Esophagus muscularis mucosa (tissue), 4 donors: ENCODE measurements at regions not wholly inside any gene's neighbourhood (a gene's known extent, or its start where the extent isn't known, plus 50 kb on each side); places are given as distances from the start of the nearest gene placed in this dataset.

ENCODE experiments used
- DNase-seq: peaks from one replicate; pipeline ENCODE4 v3.0.0-alpha.2; 2017; ENCODE audit errors: extremely low spot score
- H3K27ac ChIP-seq, 4 donors: fragments of 200-600 bp; sonication (generic); replicated peaks in 1 of 4; 1 replicate in 3 of 4; 2 replicates in 1 of 4; pipeline ENCODE4 v1.5.1; 2016 to 2019; ENCODE audit warnings: mild to moderate bottlenecking in 1 of 4
- H3K27me3 ChIP-seq, 4 donors: fragments of 200-600 bp; sonication (generic); one replicate each; pipeline versions ENCODE4 v1.5.1 to v1.6.0; 2016 to 2019
- H3K36me3 ChIP-seq, 4 donors: fragments of 200-600 bp; sonication (generic); one replicate each; pipeline ENCODE4 v1.5.1; 2016 to 2019
- H3K4me1 ChIP-seq, 4 donors: fragments of 200-600 bp; sonication (generic); one replicate each; pipeline ENCODE4 v1.5.1; 2016 to 2019
- H3K4me3 ChIP-seq, 4 donors: fragments of 200-600 bp; sonication (generic); 1 replicate in 2 of 4; 2 replicates in 2 of 4; pipeline ENCODE4 v1.5.1; 2016 to 2019; ENCODE audit warnings: mild to moderate bottlenecking in 4 of 4, moderate library complexity in 1 of 4
- H3K9me3 ChIP-seq, 4 donors: fragments of 200-600 bp; sonication (generic); 1 replicate in 3 of 4; 2 replicates in 1 of 4; pipeline ENCODE4 v1.5.1; 2016 to 2019
- EP300 ChIP-seq: sonication (generic); formaldehyde crosslinking; IDR thresholded peaks from one replicate; pipeline ENCODE4 v1.6.1; 2017; ENCODE audit warnings: antibody characterized with exemption
- POLR2A ChIP-seq: fragments of 450-650 bp; IDR thresholded peaks from one replicate; pipeline ENCODE4 v1.6.1; 2017; ENCODE audit warnings: antibody characterized with exemption, moderate library complexity, mild to moderate bottlenecking, low read depth
- POLR2AphosphoS5 ChIP-seq, 2 donors: sonication (generic); formaldehyde crosslinking; IDR thresholded peaks; one replicate each; pipeline ENCODE4 v1.6.1; 2017; ENCODE audit warnings: antibody characterized with exemption in 2 of 2
- WGBS: methylation state at CpG from one replicate; pipeline ENCODE4 v1.1.5; 2018; 5-methylcytosine and 5-hydroxymethylcytosine counted together
- intact Hi-C: fragments of 100-400 bp; cut with DNase I; formaldehyde crosslinking; loops from one replicate; pipeline ENCODE4 v1.15.1; 2023
- TF ChIP-seq, protein P1 (sequence below), 3 experiments: fragments of 200-600 bp in 2 of 3; fragments of 450-650 bp in 1 of 3; sonication (generic) in 2 of 3; IDR thresholded peaks; one replicate each; pipeline ENCODE4 v1.5.1; 2017 to 2019; ENCODE audit warnings: antibody characterized with exemption in 3 of 3, mild to moderate bottlenecking in 2 of 3, moderate library complexity in 1 of 3

- intact Hi-C loops = no loop called here
- 87% methylated on average over 2 of the region's 2 CpGs for whole genome bisulfite sequencing
Measured at GRCh38 chr6:99129835-99130234, 182.1 kb upstream of the FBXL4 start.

DNA sequence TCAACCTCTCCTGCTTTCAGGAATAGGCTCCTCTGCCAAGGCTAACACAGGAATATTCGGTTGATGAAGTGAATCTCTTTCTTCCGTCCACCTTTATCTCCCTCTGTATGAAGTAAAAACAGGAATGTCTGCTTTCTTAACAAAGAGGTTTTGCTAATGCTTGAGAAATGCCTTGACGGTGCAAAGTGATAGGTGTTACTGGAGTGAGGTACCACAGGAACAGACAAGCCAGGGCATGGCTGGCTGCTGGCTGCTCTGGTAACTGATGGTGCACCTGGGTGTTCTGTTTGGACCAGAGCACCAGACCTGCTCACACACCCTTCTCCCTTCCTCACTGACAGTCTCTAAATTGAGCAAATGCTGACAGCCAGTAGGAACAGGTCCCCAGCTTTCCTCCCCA, 174.0 kb upstream of the FBXL4 start:
- Histone ChIP-seq H3K4me3 (no peak overlapping the region), H3K27me3 (peaks cover 0 to 15% (median 3%) of the 10 kb centered on the region in 4 donors), H3K4me1 (no peaks in the 10 kb centered on the region), H3K9me3 (no peaks in the 10 kb centered on the region), H3K36me3 (no peaks in the 10 kb centered on the region), H3K27ac (no peak overlapping the region)
- TF ChIP-seq, protein P1, sequence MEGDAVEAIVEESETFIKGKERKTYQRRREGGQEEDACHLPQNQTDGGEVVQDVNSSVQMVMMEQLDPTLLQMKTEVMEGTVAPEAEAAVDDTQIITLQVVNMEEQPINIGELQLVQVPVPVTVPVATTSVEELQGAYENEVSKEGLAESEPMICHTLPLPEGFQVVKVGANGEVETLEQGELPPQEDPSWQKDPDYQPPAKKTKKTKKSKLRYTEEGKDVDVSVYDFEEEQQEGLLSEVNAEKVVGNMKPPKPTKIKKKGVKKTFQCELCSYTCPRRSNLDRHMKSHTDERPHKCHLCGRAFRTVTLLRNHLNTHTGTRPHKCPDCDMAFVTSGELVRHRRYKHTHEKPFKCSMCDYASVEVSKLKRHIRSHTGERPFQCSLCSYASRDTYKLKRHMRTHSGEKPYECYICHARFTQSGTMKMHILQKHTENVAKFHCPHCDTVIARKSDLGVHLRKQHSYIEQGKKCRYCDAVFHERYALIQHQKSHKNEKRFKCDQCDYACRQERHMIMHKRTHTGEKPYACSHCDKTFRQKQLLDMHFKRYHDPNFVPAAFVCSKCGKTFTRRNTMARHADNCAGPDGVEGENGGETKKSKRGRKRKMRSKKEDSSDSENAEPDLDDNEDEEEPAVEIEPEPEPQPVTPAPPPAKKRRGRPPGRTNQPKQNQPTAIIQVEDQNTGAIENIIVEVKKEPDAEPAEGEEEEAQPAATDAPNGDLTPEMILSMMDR (IDR thresholded peaks at IDR 0.05) = no peak
- TF ChIP-seq EP300 (no peak), POLR2AphosphoS5 (IDR thresholded peaks at IDR 0.05) (no peak), POLR2A (no peak)
- DNase-seq = no peak
- 55% methylated on average over 3 of the region's 3 CpGs for WGBS
- intact Hi-C loops = no loop called here

More at GRCh38 chr6:99129835-99130234, 182.1 kb upstream of the FBXL4 start:
- TF ChIP-seq POLR2AphosphoS5 (IDR thresholded peaks at IDR 0.05) (no peak), EP300 (no peak), POLR2A (no peak)
- TF ChIP-seq, protein P1 (IDR thresholded peaks at IDR 0.05) = no peak
- no peaks in the 10 kb centered on the region for H3K27me3 ChIP-seq
- no peaks in the 10 kb centered on the region for H3K9me3 ChIP-seq
- no peaks in the 10 kb centered on the region for H3K36me3 ChIP-seq
- H3K27ac ChIP-seq = no peak overlapping the region
- no peaks in the 10 kb centered on the region for H3K4me1 ChIP-seq
- H3K4me3 ChIP-seq = no peak overlapping the region
- DNase-seq = no peak

DNA sequence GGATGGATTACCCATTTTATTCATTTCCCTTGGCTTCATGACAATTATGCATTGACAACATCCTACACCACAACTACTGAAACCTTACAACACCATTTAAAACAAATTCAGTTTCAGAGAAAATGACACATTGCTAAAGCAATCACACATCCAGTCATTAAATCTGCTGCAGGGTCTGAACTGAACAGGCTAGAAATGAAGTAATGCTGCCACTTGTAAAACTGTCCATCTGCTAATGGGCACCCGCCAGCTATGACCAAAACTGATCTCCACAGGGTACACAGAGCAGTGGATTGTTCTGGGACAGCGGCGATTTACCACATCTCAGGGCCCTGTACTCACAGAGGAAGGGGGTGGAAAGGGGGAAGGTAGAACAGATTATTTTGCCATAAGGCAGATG, 172.9 kb upstream of the FBXL4 start:
- H3K27ac ChIP-seq = no peak overlapping the region
- H3K36me3 ChIP-seq = no peaks in the 10 kb centered on the region
- peaks cover 0 to 15% (median 3%) of the 10 kb centered on the region in 4 donors for H3K27me3 ChIP-seq
- 93% methylated on average over 3 of the region's 3 CpGs for WGBS
- no peak for TF ChIP-seq POLR2A
- TF ChIP-seq EP300 = no peak
- TF ChIP-seq, protein P1 (IDR thresholded peaks at IDR 0.05) = no peak
- no peak for TF ChIP-seq POLR2AphosphoS5 (IDR thresholded peaks at IDR 0.05)
- no peaks in the 10 kb centered on the region for H3K4me1 ChIP-seq
- intact Hi-C loops = no loop called here
- DNase-seq = no peak
- H3K4me3 ChIP-seq = no peak overlapping the region
- H3K9me3 ChIP-seq = no peaks in the 10 kb centered on the region

- Histone ChIP-seq H3K9me3 (no peaks in the 10 kb centered on the region), H3K4me1 (no peaks in the 10 kb centered on the region), H3K36me3 (no peaks in the 10 kb centered on the region), H3K27ac (no peak overlapping the region), H3K4me3 (no peak overlapping the region), H3K27me3 (peaks cover 0 to 15% (median 3%) of the 10 kb centered on the region in 4 donors)
- WGBS = 44% methylated on average over 8 of the region's 8 CpGs
- no peak for DNase-seq
- TF ChIP-seq, protein P1 (IDR thresholded peaks at IDR 0.05) = peak; percentile 32 to 52 (median 52)
- no peak for TF ChIP-seq POLR2A
- no peak for TF ChIP-seq EP300
- TF ChIP-seq POLR2AphosphoS5 (IDR thresholded peaks at IDR 0.05) = no peak
- intact Hi-C loops = loop anchor here (5.0 kb wide), 1 partner anchor 1622 kb away; no protein-coding TSS in a partner anchor
Measured at GRCh38 chr6:99119109-99120031, 171.6 kb upstream of the FBXL4 start.
